Nephron progenitor cell (in vitro differentiated cells): ENCODE measurements at regions not wholly inside any gene's neighbourhood (a gene's known extent, or its start where the extent isn't known, plus 50 kb on each side); places are given as distances from the start of the nearest gene placed in this dataset.

ENCODE experiments used
- DNase-seq: peaks from one replicate; pipeline ENCODE4 v3.0.0; 2021
- H3K27ac Mint-ChIP-seq: 2 replicates; pipeline ENCODE4 v1.8.0; 2021; ENCODE audit warnings: mild to moderate bottlenecking, moderate library complexity, mixed read lengths
- H3K27me3 Mint-ChIP-seq: 2 replicates; pipeline ENCODE4 v1.8.0; 2021; ENCODE audit warnings: mild to moderate bottlenecking, low read depth, mixed read lengths; ENCODE audit not compliant: poor library complexity
- H3K36me3 Mint-ChIP-seq: 2 replicates; pipeline ENCODE4 v1.8.0; 2021; ENCODE audit warnings: low read depth, mixed read lengths
- H3K4me1 Mint-ChIP-seq: 2 replicates; pipeline ENCODE4 v1.8.0; 2021; ENCODE audit warnings: mixed read lengths
- H3K4me3 Mint-ChIP-seq: 2 replicates; pipeline ENCODE4 v1.8.0; 2021; ENCODE audit warnings: mild to moderate bottlenecking, moderate library complexity, mixed read lengths
- H3K9me3 Mint-ChIP-seq: 2 replicates; pipeline ENCODE4 v1.8.0; 2021; ENCODE audit warnings: mild to moderate bottlenecking, moderate library complexity, mixed read lengths
- TF ChIP-seq, protein P1 (sequence below): fragments of 200-600 bp; sonication (generic); IDR thresholded peaks from 2 replicates; pipeline ENCODE4 v1.5.0; 2021; ENCODE audit warnings: antibody characterized with exemption

DNA sequence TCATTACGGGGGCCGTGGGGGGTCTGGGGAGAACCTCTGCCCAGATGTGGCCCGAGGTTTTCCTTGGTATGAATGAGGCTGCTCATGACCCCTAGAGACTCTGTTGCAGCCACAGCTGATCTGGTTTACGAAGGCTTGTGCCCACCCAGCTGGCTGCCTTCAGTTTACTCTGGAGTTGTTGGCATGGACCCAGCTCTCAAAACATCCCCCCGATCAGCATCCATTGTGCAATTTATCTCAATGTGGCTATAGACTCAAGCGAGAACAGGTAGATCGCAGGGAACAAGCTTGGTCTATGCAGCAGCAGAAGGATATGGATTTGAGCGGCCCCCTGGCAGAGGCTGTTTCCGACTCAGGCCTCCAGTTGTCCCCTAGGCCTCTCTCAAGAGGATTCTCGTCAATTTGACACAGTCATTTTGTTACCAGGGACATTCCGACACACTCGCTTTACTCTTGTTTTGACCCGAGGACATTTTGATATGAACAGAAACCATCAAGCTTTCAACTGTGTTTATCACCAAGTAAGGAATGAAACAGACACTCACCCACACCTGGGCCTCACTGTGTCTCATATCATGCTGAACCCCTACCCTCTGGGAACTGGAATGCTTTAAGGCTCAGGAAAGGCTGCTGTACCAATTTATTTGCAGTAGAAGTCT is 161.5 kb downstream of the KATNAL1 start:
- TF ChIP-seq, protein P1, sequence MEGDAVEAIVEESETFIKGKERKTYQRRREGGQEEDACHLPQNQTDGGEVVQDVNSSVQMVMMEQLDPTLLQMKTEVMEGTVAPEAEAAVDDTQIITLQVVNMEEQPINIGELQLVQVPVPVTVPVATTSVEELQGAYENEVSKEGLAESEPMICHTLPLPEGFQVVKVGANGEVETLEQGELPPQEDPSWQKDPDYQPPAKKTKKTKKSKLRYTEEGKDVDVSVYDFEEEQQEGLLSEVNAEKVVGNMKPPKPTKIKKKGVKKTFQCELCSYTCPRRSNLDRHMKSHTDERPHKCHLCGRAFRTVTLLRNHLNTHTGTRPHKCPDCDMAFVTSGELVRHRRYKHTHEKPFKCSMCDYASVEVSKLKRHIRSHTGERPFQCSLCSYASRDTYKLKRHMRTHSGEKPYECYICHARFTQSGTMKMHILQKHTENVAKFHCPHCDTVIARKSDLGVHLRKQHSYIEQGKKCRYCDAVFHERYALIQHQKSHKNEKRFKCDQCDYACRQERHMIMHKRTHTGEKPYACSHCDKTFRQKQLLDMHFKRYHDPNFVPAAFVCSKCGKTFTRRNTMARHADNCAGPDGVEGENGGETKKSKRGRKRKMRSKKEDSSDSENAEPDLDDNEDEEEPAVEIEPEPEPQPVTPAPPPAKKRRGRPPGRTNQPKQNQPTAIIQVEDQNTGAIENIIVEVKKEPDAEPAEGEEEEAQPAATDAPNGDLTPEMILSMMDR: no peak
- peaks cover 51% of the 10 kb centered on the region for H3K4me1 Mint-ChIP-seq
- H3K4me3 Mint-ChIP-seq: no peak overlapping the region
- H3K9me3 Mint-ChIP-seq: no peaks in the 10 kb centered on the region
- no peak for DNase-seq
- no peak overlapping the region for H3K27ac Mint-ChIP-seq
- H3K36me3 Mint-ChIP-seq: no peaks in the 10 kb centered on the region
- no peaks in the 10 kb centered on the region for H3K27me3 Mint-ChIP-seq

DNA sequence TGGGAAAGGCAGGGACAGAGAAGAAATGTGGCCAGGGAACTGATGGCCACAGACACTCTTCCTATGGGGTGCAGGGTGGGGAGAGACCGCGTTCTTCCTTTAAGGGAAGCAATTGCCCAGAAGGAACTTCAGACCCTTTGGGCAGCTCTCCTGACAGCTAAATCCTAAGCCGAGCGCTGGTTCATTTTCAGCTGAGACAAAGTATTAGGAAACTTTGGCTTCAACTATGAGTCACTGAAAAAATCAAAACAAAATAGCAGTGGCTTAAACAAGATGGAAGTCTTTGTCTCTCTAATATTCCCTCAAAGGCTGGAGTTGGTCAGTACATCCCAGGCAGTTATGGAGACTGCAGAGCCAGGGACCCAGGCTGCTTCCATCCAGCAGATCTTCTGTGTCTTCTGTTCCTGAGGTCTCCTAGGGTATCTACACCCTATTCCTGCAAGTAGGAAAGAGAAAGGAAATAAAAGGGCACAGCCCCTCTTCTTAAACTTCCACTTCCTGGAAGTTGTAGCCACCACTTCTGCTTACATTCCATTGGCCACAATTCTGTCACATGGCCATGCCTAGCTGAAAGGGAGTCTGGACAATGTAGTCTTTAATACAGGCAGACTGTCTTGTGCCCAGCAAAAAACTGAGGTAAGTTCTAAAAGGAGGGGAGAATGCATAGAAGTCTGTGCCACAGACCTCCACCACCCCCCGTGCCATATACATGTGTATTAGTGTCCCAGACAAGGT is 163.5 kb downstream of the KATNAL1 start:
- Mint-ChIP-seq H3K36me3 (no peaks in the 10 kb centered on the region), H3K4me1 (peaks cover 41% of the 10 kb centered on the region), H3K27me3 (no peaks in the 10 kb centered on the region)

GRCh38 chr13:30142486-30143211 is 164.7 kb downstream of the KATNAL1 start:
- DNase-seq: peak; percentile 26
- Mint-ChIP-seq H3K36me3 (no peaks in the 10 kb centered on the region), H3K27me3 (peaks cover 3% of the 10 kb centered on the region), H3K4me3 (no peak overlapping the region), H3K9me3 (peaks cover 6% of the 10 kb centered on the region), H3K4me1 (peaks cover 47% of the 10 kb centered on the region), H3K27ac (peak overlapping the region; percentile 68)
- TF ChIP-seq, protein P1: no peak

More for the DNA sequence above, 163.5 kb downstream of the KATNAL1 start:
- Mint-ChIP-seq H3K9me3 (peaks cover 6% of the 10 kb centered on the region), H3K4me3 (no peak overlapping the region), H3K27ac (no peak overlapping the region)
- TF ChIP-seq, protein P1: no peak
- DNase-seq: no peak

DNA sequence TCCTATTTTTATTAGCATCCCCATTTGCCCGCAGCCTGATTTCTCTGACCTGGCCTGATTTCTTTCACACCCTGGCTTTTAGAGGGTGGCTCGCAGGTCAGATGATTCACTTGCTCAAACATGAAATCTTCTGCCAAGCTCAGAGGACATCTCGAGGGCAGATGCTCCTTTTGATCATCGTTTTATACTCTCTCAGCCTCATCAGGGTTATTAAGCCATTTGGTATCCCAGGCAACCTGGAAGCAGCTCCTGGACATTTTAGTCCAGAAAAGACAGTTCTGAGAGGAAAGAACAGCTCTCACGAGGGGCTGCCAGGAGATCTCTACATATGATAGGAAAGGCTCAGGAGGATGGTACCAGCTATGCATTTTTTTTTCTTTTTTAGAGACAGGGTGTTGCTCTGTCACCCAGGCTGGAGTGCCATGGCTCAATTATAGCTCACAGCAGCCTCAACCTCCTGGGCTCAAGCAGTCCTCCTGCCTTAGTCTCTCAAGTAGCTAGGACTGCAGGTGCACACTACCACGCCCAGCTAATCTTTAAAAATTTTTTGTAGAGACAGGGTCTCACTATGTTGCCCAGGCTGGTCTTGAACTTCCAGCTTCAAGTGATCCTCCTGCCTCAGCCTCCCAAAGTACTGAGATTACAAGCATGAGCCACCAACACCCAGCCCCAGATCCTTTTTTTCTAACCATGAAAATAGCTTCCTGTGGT is 165.4 kb downstream of the KATNAL1 start:
- H3K27me3 Mint-ChIP-seq: peaks cover 4% of the 10 kb centered on the region
- TF ChIP-seq, protein P1: no peak
- no peak overlapping the region for H3K4me3 Mint-ChIP-seq
- DNase-seq: no peak
- peaks cover 45% of the 10 kb centered on the region for H3K4me1 Mint-ChIP-seq
- peaks cover 6% of the 10 kb centered on the region for H3K9me3 Mint-ChIP-seq
- peak overlapping the region; percentile 68 for H3K27ac Mint-ChIP-seq
- no peaks in the 10 kb centered on the region for H3K36me3 Mint-ChIP-seq

GRCh38 chr13:30140973-30141372 is 166.4 kb downstream of the KATNAL1 start:
- no peak for DNase-seq
- H3K27me3 Mint-ChIP-seq: peaks cover 4% of the 10 kb centered on the region
- no peaks in the 10 kb centered on the region for H3K36me3 Mint-ChIP-seq
- peaks cover 6% of the 10 kb centered on the region for H3K9me3 Mint-ChIP-seq
- H3K4me3 Mint-ChIP-seq: no peak overlapping the region
- TF ChIP-seq, protein P1: no peak
- H3K4me1 Mint-ChIP-seq: peaks cover 35% of the 10 kb centered on the region
- H3K27ac Mint-ChIP-seq: no peak overlapping the region
